Hepatocyte (in vitro differentiated cells): ENCODE measurements at regions not wholly inside any gene's neighbourhood (a gene's known extent, or its start where the extent isn't known, plus 50 kb on each side); places are given as distances from the start of the nearest gene placed in this dataset.

Source experiments
- DNase-seq: peaks from one replicate; pipeline ENCODE4 v3.0.0-alpha.2; 2016; ENCODE audit warnings: low spot score
- H2AFZ ChIP-seq: fragments of 200-600 bp; sonication (generic); 2 replicates; pipeline ENCODE4 v1.6.0; 2016; ENCODE audit warnings: antibody characterized with exemption, mild to moderate bottlenecking
- H3K27ac ChIP-seq: fragments of 200-600 bp; sonication (generic); 2 replicates; pipeline ENCODE4 v1.5.1; 2016; ENCODE audit warnings: mild to moderate bottlenecking
- H3K27me3 ChIP-seq: fragments of 200-600 bp; sonication (generic); 2 replicates; pipeline ENCODE4 v1.6.1; 2016
- H3K36me3 ChIP-seq: fragments of 200-600 bp; sonication (generic); replicated peaks from 2 replicates; pipeline ENCODE4 v1.5.1; 2016; ENCODE audit warnings: low read depth; ENCODE audit not compliant: insufficient read depth
- H3K4me1 ChIP-seq: fragments of 200-600 bp; sonication (generic); 2 replicates; pipeline ENCODE4 v1.5.1; 2016; ENCODE audit warnings: mild to moderate bottlenecking, moderate library complexity; ENCODE audit not compliant: insufficient read depth
- H3K4me2 ChIP-seq: fragments of 200-600 bp; sonication (generic); 2 replicates; pipeline ENCODE4 v1.6.0; 2016
- H3K4me3 ChIP-seq: fragments of 200-600 bp; sonication (generic); 2 replicates; pipeline ENCODE4 v1.5.1; 2016; ENCODE audit warnings: mild to moderate bottlenecking
- H3K79me2 ChIP-seq: fragments of 200-600 bp; sonication (generic); 2 replicates; pipeline ENCODE4 v1.6.0; 2017; ENCODE audit warnings: mild to moderate bottlenecking
- H3K9me2 ChIP-seq: fragments of 200-600 bp; sonication (generic); replicated peaks from 2 replicates; pipeline ENCODE4 v1.6.0; 2017; ENCODE audit warnings: mild to moderate bottlenecking; ENCODE audit not compliant: insufficient read depth
- H3K9me3 ChIP-seq: fragments of 200-600 bp; sonication (generic); 2 replicates; pipeline ENCODE4 v1.5.1; 2016; ENCODE audit warnings: low read depth, mild to moderate bottlenecking
- H4K20me1 ChIP-seq: fragments of 200-600 bp; sonication (generic); 2 replicates; pipeline ENCODE4 v1.6.0; 2016; ENCODE audit warnings: mild to moderate bottlenecking; ENCODE audit not compliant: insufficient read depth, poor library complexity, severe bottlenecking
- EZH2 ChIP-seq: fragments of 200-600 bp; sonication (generic); IDR thresholded peaks from 2 replicates; pipeline ENCODE4 v1.6.1; 2016; ENCODE audit warnings: antibody characterized with exemption, mild to moderate bottlenecking, borderline replicate concordance
- EZH2phosphoT487 ChIP-seq: fragments of 200-600 bp; sonication (generic); IDR thresholded peaks from one replicate; pipeline ENCODE4 v1.6.1; 2018; ENCODE audit warnings: antibody characterized with exemption, mild to moderate bottlenecking, low read depth, moderate library complexity; ENCODE audit not compliant: unreplicated experiment, severe bottlenecking
- WGBS: methylation state at CpG from one replicate; pipeline ENCODE4 v1.1.6; 2016; ENCODE audit warnings: low lambda C conversion rate; ENCODE audit errors: missing lambda C conversion rate; 5-methylcytosine and 5-hydroxymethylcytosine counted together
- TF ChIP-seq, protein P1 (sequence below): fragments of 200-600 bp; sonication (generic); IDR thresholded peaks from 2 replicates; pipeline ENCODE4 v1.5.1; 2016; ENCODE audit warnings: antibody characterized with exemption, mild to moderate bottlenecking; ENCODE audit not compliant: poor library complexity

DNA sequence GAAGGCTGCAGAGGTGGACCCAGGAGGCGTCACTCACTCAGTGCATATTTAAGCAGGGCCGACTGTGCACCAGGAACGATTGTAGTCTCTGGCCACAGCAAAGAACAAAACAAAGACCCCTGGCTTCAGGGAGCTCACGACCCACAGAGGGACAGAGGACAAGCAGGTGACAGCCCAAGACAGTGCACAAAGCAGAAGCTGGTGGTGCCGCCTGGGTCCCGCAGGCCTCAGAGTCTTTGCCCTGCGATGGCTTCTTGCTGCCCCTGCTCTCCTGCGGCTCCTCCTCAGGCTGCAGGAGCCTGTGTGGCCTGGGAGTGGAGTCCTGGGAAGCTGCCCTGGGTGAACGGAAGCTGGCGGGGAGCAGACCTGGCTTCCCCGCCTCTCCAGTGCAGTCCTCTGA is 300.0 kb downstream of the PREX1 start:
- Histone ChIP-seq H3K4me1 (no peaks in the 10 kb centered on the region), H3K4me2 (no peak overlapping the region), H2AFZ (no peak overlapping the region), H3K9me3 (no peaks in the 10 kb centered on the region), H3K27ac (no peak overlapping the region), H4K20me1 (no peaks in the 10 kb centered on the region), H3K79me2 (no peaks in the 10 kb centered on the region), H3K36me3 (no peaks in the 10 kb centered on the region), H3K9me2 (no peaks in the 10 kb centered on the region), H3K4me3 (no peak overlapping the region), H3K27me3 (no peaks in the 10 kb centered on the region)
- TF ChIP-seq, protein P1, sequence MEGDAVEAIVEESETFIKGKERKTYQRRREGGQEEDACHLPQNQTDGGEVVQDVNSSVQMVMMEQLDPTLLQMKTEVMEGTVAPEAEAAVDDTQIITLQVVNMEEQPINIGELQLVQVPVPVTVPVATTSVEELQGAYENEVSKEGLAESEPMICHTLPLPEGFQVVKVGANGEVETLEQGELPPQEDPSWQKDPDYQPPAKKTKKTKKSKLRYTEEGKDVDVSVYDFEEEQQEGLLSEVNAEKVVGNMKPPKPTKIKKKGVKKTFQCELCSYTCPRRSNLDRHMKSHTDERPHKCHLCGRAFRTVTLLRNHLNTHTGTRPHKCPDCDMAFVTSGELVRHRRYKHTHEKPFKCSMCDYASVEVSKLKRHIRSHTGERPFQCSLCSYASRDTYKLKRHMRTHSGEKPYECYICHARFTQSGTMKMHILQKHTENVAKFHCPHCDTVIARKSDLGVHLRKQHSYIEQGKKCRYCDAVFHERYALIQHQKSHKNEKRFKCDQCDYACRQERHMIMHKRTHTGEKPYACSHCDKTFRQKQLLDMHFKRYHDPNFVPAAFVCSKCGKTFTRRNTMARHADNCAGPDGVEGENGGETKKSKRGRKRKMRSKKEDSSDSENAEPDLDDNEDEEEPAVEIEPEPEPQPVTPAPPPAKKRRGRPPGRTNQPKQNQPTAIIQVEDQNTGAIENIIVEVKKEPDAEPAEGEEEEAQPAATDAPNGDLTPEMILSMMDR: no peak
- TF ChIP-seq EZH2phosphoT487: no peak
- TF ChIP-seq EZH2: no peak
- no peak for DNase-seq
- 82% methylated on average over 11 of the region's 11 CpGs for WGBS

DNA sequence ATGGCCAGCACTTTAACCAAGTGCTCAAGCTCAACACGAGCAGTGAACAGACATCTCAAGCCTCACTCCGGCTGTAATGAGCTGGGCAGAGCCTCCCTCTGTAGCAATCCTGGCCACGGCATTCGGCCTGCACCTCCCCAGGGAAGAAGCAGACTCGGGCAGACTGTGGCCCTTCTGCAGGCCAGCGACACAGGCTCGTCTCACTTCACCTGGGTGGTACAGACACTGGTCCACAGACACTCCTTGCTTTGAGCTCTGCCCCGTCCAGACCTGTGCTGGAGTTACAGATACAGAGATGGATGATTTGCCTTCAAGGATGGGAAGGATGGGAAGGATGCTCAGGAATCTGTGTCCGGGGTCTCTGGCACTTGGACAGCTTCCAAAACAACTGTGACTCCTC is 300.9 kb downstream of the PREX1 start:
- Histone ChIP-seq H3K4me2 (no peak overlapping the region), H3K9me3 (no peaks in the 10 kb centered on the region), H3K27ac (no peak overlapping the region), H4K20me1 (no peaks in the 10 kb centered on the region), H2AFZ (no peak overlapping the region), H3K36me3 (no peaks in the 10 kb centered on the region), H3K4me1 (no peaks in the 10 kb centered on the region), H3K4me3 (no peak overlapping the region), H3K79me2 (no peaks in the 10 kb centered on the region), H3K9me2 (no peaks in the 10 kb centered on the region), H3K27me3 (no peaks in the 10 kb centered on the region)
- WGBS: 84% methylated on average over 9 of the region's 9 CpGs
- DNase-seq: no peak
- TF ChIP-seq, protein P1: no peak
- TF ChIP-seq EZH2phosphoT487: no peak
- no peak for TF ChIP-seq EZH2

GRCh38 chr20:48525400-48525799 is 302.4 kb downstream of the PREX1 start:
- 84% methylated on average over 2 of the region's 2 CpGs for WGBS
- Histone ChIP-seq H3K27me3 (no peaks in the 10 kb centered on the region), H3K9me3 (no peaks in the 10 kb centered on the region), H3K9me2 (no peaks in the 10 kb centered on the region), H3K79me2 (no peaks in the 10 kb centered on the region), H2AFZ (no peak overlapping the region), H3K4me2 (no peak overlapping the region), H3K4me3 (no peak overlapping the region), H4K20me1 (no peaks in the 10 kb centered on the region), H3K27ac (no peak overlapping the region), H3K4me1 (no peaks in the 10 kb centered on the region), H3K36me3 (no peaks in the 10 kb centered on the region)
- TF ChIP-seq EZH2: no peak
- TF ChIP-seq, protein P1: no peak
- DNase-seq: no peak

GRCh38 chr20:48524582-48524981 is 303.2 kb downstream of the PREX1 start:
- 89% methylated on average over 4 of the region's 5 CpGs for WGBS
- no peaks in the 10 kb centered on the region for H4K20me1 ChIP-seq

More at GRCh38 chr20:48524582-48524981, 303.2 kb downstream of the PREX1 start:
- TF ChIP-seq EZH2phosphoT487: no peak
- TF ChIP-seq, protein P1: no peak
- TF ChIP-seq EZH2: no peak
- DNase-seq: no peak
- no peak overlapping the region for H3K4me3 ChIP-seq
- no peaks in the 10 kb centered on the region for H3K9me2 ChIP-seq
- no peaks in the 10 kb centered on the region for H3K9me3 ChIP-seq
- no peaks in the 10 kb centered on the region for H3K36me3 ChIP-seq
- H3K4me2 ChIP-seq: no peak overlapping the region
- no peaks in the 10 kb centered on the region for H3K4me1 ChIP-seq
- no peak overlapping the region for H2AFZ ChIP-seq
- H3K79me2 ChIP-seq: no peaks in the 10 kb centered on the region
- H3K27me3 ChIP-seq: no peaks in the 10 kb centered on the region
- H3K27ac ChIP-seq: no peak overlapping the region
